Activated naive CD4-positive, alpha-beta T cell treated with anti-CD3 and anti-CD28 coated beads, Interleukin-2, amount 50 U/mL, for 16 hours (primary cell): ENCODE measurements at regions not wholly inside any gene's neighbourhood (a gene's known extent, or its start where the extent isn't known, plus 50 kb on each side); places are given as distances from the start of the nearest gene placed in this dataset.

Experiments used
- DNase-seq: peaks from one replicate; pipeline ENCODE4 v3.0.0-alpha.2; 2020

DNA sequence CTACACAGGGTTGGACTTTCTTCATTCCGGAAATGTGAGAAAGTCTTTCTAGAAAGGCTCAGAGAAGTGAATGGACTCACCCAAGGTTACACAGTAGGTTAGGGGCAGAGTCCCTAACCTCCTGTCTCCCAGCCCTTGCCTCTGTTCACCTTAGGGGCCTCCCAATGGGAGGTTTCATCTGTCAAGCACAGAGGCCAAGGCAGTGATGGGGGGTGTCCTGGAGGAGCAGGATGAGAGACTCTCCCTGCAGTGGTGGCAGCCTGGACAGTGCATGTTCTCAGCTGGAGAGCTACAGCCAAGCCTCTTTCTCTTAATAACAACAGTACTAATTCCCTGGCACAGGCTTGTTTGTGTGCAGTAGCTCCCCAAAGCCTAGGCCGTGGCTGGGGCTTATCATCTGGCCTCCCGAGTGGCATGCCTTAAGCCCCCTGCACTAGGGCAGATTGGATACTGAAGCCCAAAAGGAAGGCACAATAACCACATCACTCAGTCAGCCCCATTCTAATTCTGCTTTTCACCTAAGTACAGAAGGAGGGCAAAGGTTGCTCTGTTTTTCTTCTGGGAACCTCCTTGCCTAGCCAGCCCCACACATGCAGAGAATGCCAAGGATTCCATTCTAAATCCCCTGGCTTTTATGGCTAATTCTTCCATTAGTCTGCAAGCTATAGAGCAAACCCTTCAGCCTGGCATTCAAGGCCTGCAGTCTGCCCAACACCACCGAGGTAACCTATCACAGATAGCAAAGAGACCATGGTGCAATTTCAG is 50.2 kb upstream of the XPA start:
- no peak for DNase-seq

DNA sequence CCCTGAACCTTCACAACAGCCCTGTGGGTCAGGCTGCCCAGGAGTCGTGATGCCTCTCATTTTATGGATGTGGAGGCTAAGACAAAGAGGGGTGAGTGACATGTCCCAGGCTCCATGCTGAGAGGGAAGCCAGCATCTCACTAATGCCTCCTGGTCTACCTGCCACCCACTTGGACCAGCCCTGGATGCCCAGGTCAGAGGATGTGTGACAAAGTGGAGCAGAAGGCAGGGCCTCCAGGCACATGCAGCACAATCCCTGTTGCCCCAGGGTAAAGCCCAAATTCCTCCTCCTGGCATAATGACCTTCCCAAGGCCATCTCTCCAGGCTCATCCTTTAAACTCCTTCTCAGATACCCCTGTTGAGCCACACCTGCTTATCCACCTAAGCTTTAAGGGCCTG is 51.4 kb upstream of the XPA start:
- no peak for DNase-seq

DNA sequence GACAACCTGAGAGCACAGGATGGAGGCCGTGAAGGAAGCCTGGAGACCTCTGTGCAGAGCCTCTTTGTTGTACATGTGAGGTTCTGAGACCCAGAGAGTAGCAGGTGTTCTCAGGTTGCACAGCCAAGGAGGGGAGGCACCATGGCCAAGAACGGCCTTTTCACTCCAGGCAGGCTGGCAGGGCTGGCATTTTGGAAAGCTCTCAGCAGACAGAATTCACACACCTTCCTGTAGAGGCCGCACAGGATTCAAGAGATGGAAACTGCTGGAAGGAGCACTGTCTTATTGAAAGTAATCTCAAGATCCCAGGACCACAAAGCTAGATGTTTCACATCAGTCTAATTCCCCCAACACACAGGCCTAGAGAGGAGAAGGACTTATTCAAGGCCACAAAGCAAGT is 52.8 kb upstream of the XPA start:
- no peak for DNase-seq

DNA sequence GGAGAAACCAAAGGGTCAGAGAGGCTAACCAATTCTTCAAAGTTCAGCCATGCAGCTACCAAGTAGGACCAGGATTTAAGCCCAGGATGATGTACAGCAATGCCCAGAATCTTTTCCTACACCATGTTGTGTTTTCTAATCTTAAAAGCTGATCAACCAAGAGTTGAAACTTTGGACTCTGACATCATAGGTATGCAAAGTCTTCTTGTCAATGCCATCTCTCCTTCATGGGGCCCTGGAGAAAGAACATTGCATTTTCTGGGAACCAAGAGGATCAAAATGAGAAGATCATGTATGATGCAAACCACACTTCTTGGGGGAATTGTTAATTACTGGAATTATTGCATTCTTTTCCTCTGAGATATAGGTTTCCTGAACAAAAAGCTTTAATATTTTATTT is 54.4 kb upstream of the XPA start:
- no peak for DNase-seq

DNA sequence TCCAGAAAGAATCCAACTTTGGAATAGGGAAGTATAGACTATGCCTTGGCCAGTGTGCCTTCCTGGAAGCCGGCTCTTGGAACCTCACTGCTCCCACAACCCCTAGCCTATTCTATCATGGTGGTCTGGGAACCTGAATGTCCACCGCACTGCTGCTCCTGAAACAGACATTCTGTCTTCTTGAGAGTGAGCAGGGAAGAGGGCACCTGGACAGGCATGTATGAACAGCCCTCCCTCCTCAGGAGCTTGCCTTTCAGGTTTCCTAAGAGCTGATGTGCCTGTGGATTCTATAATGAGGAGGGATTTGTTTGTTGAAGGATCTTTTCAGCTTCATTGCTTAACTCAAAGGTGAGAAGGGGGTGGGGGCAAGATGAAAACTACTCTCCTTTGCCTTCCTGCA is 55.1 kb upstream of the XPA start:
- no peak for DNase-seq

DNA sequence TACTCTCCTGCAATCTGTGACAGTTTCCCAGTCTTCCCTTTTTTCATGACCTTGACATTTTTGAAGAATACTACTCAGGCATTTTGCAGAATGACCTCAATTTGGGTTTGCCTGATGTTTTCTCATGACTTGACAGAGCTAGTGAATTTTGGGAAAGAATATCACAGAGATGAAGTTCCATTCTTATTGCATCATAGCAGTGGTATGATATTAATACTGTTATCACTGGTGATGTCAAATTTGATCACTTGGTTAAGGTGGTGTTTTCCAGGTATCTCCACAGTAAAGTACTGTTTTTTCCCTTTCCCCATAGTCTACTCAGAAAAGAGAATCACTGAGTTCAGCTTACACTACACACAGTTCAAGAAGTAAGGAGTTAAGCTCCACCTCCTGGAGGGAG is 56.2 kb upstream of the XPA start:
- DNase-seq: no peak

DNA sequence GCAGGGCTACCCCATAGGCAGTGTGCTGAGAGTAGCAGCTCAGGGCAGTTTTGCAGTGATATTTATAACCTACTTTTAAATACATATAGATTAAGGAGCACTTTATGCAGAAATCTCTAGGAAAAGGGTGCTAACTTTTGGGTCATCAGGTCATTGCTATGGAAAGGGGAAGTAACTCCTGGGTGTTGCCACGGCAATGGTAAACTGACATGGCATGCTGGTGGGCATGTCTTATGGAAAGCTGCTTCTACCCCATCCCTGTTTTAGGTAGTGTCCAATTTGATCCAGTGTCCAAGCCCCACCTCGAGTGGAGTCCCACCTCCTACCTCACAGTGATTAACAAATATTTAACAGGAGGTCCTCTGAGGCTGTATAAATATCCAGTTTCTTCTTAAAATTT is 56.8 kb upstream of the XPA start:
- DNase-seq: no peak

DNA sequence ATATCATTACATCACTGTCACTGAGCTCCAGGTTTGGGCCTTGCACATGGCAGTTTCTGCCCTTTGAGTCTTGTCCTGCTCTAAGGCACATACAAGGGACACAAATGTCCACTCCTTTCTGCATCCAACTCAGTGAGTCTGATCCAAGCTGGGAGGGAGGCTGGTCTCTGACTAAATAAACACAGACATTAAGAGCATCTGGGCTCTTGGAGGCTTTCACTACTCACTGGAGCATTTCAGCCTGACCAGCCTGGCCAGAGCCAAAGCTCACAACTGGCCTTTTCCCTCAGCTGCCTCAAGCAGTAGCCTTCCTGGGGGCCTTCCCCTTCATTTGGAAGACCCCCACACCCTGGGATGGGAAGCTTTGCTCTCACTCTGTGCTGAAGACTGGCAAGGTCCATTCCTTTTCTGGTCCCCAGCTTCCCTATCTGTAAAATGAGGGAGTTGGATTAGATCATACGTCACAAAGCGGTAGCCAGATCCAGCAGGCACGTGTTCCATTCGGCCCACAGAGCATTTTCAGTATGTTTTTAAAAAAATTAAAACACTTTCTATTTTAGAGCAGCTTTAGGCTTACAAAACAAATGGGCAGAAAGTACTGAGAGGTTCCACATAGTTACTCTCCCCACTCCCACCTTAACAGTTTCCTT is 58.6 kb upstream of the XPA start:
- no peak for DNase-seq

DNA sequence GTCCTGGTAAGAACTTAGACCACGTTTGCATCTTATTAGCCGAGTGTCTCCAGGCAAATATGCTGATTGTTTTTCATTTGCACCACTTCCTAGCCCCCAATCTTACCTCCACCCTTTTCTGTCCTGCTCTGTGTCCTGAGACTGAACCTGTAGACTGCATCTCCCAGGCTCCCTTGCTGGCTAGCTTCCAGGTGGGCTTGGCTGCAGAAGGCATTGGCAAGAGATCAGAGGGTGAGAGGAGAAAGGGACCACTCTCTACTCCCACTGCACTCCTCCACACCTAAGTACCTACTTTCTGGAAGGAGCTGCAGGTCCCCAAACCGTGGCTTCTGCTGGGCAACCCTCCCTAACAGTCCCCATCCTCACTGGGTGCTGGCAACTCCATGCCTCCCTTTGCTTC is 59.9 kb upstream of the XPA start:
- DNase-seq: no peak

DNA sequence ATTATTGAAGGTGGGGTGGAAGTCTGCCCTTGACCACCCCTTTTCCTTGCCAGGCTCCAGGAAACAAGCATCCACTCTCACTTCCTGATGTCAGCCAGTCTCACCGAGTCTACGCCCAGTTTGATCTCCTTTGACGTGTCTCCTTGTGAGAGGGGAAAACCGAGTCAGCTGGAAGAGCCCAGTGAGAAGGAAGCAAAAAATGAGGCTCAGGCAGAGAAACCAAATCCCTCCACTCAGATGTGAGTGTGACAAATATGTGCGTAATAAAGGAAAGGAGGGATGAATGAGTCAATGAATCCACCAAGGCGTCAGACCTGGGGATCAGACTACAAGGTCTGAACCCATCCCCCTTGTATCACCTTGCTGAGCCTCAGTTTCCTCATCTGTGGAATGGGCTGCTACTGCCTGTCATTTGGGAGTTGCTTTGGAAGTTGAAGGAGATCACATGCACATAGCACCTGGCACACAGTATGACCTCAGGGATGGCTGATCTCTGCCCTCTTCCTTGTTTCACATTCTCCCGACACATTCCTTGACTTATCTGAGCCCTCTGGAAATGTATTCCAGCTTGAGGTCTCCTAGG is 61.3 kb upstream of the XPA start:
- DNase-seq: no peak

DNA sequence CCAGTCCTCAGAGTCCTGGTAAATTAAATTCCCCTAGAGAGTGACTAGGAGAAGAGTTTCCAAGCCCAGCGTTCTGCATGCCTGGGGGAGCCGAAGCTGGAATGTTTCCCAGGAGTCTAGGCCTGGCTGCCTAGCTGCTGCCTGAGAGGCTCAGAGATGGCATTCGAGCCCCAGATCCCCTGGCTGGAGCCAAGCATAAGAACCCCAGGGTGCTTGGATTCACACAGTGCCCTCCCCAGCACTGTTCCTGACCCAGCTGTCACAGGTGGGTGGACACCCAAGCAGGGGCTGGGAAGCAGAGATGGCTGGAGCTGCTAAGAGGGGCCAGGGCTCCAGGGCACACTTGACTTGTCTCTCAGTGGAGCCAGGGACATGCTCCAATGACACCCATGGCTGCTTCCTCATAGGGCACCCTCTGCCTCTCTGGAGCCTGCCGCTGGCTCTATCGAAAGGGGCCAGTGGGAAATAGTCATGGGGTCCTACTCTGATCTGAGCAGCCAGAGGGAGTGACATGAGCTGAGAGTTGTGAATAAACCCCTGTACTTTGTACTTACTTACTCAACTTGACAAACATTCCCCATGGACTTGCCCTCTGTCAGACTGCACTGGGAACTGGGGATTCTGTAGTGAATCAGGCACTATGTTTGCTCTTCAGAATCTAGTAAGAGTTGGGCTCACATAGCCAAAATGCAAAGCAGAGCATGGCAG is 62.6 kb upstream of the XPA start:
- no peak for DNase-seq

DNA sequence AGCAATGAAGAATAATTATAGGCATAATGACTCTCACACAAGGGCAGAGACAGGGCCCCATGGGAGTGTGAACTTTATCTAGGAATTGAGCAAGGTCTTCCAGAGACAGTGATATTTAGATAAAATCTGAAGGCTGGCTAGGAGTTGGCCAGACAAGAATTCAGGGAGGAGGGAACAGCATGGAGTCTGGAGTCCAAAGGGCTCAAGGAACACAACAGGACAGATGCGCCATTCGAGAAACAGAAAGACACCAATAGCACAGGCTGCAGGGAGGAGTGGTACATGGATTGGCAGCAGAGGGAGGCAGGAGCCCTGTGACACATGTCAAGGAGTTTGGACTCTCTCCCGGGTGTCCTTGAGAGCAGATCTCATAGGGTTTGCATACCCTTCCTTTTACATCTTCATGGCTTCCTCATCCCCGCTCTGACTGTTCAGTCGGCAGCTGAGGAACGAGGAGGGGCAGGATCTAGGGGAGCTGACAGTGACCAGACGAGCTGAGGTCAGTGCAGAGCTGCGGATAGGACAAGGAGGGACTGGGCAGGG is 64.0 kb upstream of the XPA start:
- DNase-seq: no peak

DNA sequence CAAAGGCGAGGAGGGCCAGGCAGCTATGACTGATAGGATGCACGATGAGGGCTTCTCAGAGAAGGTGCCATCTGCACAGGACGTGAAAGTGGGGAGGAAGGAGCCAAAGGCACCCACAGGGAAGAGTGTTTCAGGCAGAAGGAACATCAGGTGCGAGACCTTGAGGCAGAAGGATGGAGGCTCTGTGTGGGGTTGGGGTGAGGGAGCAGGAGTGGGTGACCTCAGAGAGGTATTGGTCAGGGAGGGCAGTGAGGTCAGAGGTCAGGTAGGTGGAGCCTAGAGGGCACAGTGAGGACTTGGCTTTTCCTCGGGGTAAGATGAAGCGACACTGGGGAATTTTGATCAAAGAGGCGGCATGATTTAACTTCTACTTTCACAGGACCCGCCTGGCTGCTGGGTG is 64.7 kb upstream of the XPA start:
- DNase-seq: no peak

DNA sequence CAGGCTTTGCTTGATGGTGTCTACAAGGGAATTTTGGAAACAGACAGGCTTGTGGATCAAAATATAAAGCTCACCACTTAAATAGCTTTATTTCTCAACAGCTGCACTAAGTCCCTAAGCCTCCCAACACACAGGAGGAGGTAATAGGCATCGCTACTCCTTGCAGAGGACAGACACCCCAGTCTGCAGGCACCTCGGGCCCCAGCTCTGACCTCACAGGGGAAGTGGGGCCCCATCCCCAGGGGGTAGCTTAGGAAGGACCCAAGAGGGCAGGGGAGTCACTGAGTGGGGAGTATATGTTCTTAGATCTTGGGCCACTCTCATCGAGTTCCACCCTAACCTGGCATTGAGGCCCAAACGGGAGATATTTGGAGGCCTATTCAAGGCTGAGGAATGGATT is 66.7 kb upstream of the XPA start:
- no peak for DNase-seq

DNA sequence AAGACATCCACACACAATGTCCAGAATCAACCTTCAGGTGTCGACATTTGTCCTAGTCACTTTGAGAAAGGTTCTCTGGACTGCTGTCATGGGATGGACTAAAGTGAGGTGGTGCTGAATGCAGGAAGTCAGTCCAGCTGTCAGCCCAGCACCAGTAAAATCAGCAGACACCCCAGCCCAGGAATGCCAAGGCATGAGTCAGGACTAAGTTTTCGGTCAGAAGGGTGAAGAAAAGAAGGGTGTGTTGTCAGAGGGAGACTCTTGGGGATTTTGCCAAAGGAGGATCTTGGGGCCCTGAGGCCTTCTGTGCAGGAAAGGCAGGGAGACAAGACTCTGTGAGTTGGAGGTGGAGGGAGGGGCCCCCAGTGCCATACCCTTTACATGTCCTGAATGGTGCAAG is 69.0 kb upstream of the XPA start:
- DNase-seq: no peak

DNA sequence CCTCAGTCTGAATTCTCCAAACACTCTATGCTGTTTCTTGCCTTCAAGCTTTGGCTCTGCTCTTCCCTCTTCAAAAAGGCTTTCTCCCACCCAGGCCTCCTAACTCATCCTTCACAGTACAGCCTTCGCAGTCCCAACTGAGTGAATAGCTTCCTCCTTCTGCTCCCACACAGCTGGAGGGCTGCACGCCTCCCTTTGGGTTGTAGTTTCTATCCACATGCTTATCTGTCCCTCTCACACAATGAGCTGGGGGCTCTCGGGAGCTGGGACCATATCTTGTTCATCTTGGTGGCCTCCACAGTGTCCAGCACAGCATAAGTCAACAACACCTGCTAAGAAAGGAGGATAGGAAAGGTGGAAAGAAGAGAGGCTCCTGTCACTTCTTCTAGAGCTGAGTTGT is 69.5 kb upstream of the XPA start:
- no peak for DNase-seq

DNA sequence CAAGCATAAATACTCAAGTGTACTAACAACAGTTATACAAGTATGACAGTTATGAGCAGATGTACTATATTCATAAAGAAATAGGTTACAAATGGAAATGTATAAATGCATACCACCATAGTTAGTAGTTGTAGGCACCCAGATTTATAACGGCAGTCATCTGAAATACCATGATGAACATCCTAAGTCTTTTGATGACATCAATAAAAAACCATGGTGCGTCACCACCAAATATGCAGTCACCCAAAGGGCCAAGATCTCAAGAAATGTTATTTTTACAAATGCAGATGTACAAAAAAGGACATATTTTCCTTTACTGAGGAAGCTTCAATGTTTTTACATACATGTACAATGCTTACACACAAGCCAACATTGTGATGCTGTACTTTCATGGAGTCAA is 70.8 kb upstream of the XPA start:
- no peak for DNase-seq

DNA sequence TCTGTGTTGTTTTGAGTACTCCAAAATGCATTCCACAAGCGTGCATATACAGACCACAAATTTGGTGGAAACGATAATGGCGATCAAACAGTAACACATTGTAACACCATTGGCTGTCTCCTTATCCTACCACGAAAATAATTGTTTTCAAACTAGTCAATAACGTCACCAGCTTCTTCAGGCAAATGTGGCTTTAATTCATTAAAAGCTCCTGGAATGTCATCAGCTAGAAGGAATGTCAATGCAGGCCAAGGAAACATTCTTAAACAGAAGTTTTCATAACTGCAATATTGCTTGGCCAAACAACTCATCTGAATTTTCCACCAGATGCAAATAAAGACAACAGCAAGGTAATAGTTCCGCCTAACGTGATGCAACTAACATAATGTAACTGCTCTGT is 71.6 kb upstream of the XPA start:
- no peak for DNase-seq

DNA sequence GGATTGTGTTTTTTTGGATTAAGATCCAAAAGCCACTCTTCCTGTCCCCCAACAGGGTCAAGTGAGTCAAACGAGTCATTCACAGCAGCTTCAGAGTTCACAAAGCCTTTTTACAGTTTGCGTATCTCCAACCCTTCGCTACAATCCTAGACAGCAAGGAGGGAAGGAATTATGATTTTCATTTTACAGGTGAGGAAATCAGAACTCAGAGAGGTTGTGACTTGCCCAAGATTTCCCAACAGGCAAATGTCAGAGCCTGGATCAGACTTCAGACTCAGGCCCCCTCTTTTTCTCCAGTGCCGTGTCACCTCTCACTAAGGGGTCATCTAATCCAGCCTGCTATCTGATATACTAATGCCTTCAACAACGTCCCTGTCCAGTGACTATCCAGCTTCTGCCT is 72.1 kb upstream of the XPA start:
- DNase-seq: no peak

DNA sequence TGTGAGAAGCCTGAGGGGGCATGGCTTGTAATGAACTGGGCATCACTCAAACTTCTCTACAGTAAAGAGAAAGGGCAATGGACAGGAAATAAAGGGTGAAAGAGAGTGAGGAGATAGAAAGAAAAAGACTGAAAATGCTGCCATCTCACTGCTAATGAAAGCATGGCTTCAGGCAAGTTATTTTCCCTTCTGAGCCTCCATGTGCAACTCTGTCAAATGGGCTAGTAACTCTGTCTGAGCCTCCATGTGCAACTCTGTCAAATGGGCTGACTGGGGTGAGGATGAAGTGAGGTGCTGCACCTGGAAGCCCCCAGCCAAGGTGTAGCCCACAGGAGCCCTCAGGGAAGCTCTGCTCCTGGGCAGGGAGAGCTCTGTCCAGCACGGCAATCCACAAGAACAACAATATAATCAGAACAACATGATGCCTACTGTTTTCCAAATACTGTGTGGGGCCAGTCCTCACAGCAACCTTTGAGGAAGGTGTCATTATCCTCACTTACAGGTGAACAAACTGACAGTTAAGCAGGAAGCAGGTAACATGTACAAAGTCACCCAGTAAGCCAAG is 73.8 kb upstream of the XPA start:
- no peak for DNase-seq

DNA sequence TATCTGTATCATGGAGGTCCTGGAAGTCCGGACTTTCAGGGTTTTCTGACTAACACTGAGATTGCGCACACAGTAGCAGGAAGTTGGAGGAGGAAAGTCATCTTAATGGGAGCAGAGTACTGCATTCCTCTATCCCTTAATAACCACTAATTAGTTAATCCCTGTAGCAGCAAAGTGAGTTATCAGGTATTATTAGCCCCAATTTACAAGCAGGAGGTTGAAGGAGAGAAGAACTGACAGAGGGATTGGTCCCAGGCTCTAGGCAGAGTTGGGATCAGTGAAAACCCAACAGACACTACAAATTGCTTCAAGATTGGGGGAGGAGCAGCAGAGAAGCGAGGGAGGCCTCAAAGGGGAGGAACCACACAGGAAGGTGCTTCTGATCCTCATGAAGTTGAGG is 74.5 kb upstream of the XPA start:
- DNase-seq: no peak

DNA sequence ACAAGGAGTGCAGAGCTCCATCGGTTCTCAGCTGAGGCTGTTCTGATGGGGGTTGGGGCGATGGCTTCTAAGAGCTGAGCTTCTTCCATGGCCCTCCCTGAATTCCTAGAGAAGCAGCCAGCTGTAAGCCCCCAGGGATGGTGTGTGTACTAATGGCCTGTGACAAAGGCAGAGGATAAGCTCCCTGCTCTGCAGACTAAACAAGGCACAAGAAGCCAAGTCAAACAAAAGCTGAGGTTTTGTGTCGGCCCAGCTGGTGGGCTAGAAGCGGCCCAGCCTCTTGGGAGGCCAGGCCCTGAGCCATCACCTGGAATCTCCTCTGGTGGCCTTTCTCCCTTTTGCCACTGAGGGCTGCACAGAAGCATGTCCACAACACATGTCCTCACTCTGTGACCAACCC is 75.0 kb upstream of the XPA start:
- no peak for DNase-seq

DNA sequence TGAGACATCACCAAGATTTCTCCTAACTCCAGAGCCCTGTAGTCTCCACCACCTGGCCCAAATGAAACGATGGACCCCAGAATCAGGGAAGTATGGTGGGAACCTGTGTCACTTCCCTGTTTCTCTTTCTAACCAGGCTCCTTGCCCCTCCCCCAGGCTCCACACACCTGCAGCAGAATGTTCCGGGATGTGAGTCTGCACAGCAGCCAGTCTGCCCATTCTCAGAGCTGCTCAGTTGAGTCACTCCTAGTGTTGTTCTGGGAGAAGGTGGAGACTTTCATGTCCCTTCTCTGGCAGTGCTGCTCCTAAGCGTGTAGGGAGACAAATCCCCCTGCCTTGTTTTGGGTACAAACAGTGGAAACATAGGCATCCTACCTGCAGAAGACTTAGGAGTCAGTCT is 76.0 kb upstream of the XPA start:
- no peak for DNase-seq

DNA sequence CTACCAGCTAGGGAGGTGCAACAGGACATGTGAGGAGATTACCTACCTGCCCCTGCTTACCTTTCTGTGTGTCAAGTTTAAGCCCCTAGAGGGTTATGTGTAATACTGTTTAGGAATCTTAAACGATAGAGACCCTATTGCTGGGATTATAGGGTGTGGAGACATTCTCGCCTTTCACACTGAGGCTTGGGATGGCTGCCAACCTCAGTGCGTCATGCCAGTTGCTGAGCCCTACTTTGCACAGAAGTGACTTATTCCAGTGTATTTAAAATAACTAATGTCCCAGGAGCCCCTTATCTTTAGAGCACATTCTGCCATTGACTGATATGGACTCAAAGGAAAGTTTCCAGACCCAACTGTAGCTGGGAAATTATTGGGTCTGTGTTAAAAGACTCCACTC is 76.6 kb upstream of the XPA start:
- no peak for DNase-seq
